ENCODE measurements at regions not wholly inside any gene's neighbourhood (a gene's known extent, or its start where the extent isn't known, plus 50 kb on each side); places are given as distances from the start of the nearest gene placed in this dataset.
"Not testable (repeated sequence)": the region's sequence is repeated elsewhere in the genome, so short reads cannot be mapped to it uniquely, and the experiment has no call there.

GRCh38 chr4:13903901-13904300 lies 276.4 kb upstream of the BOD1L1 start:
- no peak for DNase-seq

- DNase-seq: no peak
Measured at GRCh38 chr4:13905543-13905942, 278.0 kb upstream of the BOD1L1 start.

- DNase-seq: no peak
Measured at GRCh38 chr4:13906727-13907126, 279.2 kb upstream of the BOD1L1 start.

- no peak for DNase-seq
Measured at GRCh38 chr4:13907255-13907751, 279.8 kb upstream of the BOD1L1 start.

GRCh38 chr4:13908455-13908854 lies 280.9 kb upstream of the BOD1L1 start:
- DNase-seq: no peak

- DNase-seq: no peak
Measured at GRCh38 chr4:13910556-13910955, 283.0 kb upstream of the BOD1L1 start.

GRCh38 chr4:13911256-13911655 lies 283.7 kb upstream of the BOD1L1 start:
- DNase-seq: no peak

- no peak for DNase-seq
Measured at GRCh38 chr4:13912436-13912925, 285.0 kb upstream of the BOD1L1 start.

- DNase-seq: no peak
Measured at GRCh38 chr4:13912966-13913365, 285.4 kb upstream of the BOD1L1 start.

GRCh38 chr4:13917015-13917414 lies 289.5 kb upstream of the BOD1L1 start:
- no peak for DNase-seq

GRCh38 chr4:13918110-13918509 lies 290.6 kb upstream of the BOD1L1 start:
- no peak for DNase-seq

GRCh38 chr4:13918991-13919441 lies 291.5 kb upstream of the BOD1L1 start:
- no peak for DNase-seq

GRCh38 chr4:13920111-13920875 lies 292.8 kb upstream of the BOD1L1 start:
- DNase-seq: no peak

- DNase-seq: no peak
Measured at GRCh38 chr4:13920901-13921300, 293.4 kb upstream of the BOD1L1 start.

- DNase-seq: no peak
Measured at GRCh38 chr4:13921805-13922204, 294.3 kb upstream of the BOD1L1 start.

GRCh38 chr4:13922459-13922858 lies 294.9 kb upstream of the BOD1L1 start:
- no peak for DNase-seq

GRCh38 chr4:13922873-13923645 lies 295.5 kb upstream of the BOD1L1 start:
- no peak for DNase-seq

- not testable (repeated sequence) for DNase-seq
Measured at GRCh38 chr4:13924900-13925299, 297.4 kb upstream of the BOD1L1 start.

GRCh38 chr4:13928214-13928613 lies 300.7 kb upstream of the BOD1L1 start:
- no peak for DNase-seq

- DNase-seq: no peak
Measured at GRCh38 chr4:13930155-13930554, 302.6 kb upstream of the BOD1L1 start.

- no peak for DNase-seq
Measured at GRCh38 chr4:13933191-13933590, 305.7 kb upstream of the BOD1L1 start.

- DNase-seq: no peak
Measured at GRCh38 chr4:13938299-13938698, 310.8 kb upstream of the BOD1L1 start.

- DNase-seq: no peak
Measured at GRCh38 chr4:13940921-13941320, 313.4 kb upstream of the BOD1L1 start.

- no peak for DNase-seq
Measured at GRCh38 chr4:13942977-13943376, 315.5 kb upstream of the BOD1L1 start.
